ENCODE measurements at regions not wholly inside any gene's neighbourhood (a gene's known extent, or its start where the extent isn't known, plus 50 kb on each side); places are given as distances from the start of the nearest gene placed in this dataset.
"Not testable (repeated sequence)": the region's sequence is repeated elsewhere in the genome, so short reads cannot be mapped to it uniquely, and the experiment has no call there.

- DNase-seq, result no peak
Measured at GRCh38 chr2:217006217-217006616, 146.4 kb upstream of the TNP1 start.

DNA sequence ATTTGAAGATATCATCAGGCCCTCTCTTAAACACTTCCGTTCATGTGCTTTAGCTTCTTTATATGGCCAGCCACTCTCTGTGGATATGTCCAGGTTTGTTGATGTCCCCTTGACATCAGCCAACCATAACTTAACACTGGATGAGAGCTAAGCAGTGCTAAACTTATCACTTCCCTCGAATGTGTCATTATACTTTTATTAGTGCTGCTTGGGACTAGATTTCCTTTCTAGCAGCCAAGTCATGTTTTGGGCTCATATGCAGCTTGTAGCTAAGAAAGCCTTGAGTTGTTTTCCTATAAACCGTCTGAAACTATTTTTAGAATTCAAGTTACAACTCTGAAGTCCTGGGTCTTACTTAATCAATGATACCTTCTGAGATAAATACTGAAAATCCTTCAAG, 144.8 kb upstream of the TNP1 start:
- DNase-seq, result no peak

DNA sequence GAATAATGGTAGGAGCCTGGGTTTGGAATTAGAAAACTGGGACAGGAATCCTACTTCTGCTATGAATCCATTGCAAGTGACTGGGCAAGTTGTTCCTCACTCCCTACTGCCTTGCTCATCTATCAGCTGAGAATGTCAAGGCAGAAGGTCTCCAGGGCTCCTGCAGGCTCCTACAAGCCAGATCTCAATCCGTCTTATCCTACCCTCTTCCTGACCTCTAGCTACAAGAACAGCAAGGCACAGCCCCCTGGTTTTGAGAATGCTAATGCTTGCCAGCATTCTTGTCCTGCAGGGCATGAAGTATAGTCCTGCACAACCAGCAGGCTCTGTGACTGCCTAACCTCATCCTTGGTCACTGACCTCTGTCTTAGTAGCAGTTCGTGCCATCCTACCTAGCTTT, 141.9 kb upstream of the TNP1 start:
- no peak for DNase-seq

GRCh38 chr2:217000406-217000805, 140.5 kb upstream of the TNP1 start:
- no peak for DNase-seq

GRCh38 chr2:216996279-216996845, 136.5 kb upstream of the TNP1 start:
- DNase-seq, result no peak

DNA sequence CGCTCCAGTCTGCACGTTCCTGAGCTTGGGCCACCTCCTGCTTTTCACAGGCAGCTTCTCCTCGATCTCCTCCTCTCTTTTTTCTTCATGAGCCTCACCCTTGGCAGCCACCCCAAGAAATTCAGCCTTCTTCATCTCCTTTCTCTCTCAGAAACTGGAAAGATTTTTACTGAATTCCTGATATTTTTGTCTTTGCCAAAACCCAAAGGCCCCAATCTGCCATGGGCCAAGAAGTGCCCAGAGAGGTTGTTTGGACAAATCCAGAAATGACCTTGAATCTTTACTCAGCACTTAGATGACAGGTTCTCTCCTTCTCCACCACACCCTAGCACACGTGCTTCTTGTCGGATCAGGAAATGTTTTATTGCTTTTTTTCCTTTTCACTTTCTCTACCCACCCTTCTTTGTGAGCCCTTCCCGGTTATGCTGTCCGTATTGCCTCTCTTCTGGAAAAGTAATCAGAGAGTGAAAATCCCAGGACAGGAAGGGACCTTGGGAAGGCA, 134.5 kb upstream of the TNP1 start:
- DNase-seq, result no peak

GRCh38 chr2:216992056-216992675, 132.3 kb upstream of the TNP1 start:
- DNase-seq, result no peak

DNA sequence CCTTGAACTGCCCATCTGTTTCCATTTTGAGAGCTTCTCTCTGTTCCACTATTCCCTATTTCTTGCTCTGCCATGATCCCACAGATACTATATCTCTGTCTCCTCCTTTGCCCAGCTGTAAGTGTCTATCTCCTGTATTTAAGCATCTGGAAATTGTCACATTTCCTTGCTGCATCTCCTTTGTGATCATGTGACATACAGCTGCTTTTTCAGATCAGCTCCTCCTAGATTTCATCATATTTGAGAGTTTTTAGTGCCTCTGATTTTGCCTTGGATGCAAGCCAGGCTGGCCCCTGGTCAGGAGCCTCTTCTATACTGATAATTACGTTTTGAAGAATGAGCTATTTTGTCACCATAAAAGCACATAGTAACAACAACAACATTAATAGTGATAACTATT, 131.7 kb upstream of the TNP1 start:
- no peak for DNase-seq

GRCh38 chr2:216989340-216990129, 129.7 kb upstream of the TNP1 start:
- DNase-seq, result no peak

GRCh38 chr2:216987252-216987821, 127.5 kb upstream of the TNP1 start:
- no peak for DNase-seq

DNA sequence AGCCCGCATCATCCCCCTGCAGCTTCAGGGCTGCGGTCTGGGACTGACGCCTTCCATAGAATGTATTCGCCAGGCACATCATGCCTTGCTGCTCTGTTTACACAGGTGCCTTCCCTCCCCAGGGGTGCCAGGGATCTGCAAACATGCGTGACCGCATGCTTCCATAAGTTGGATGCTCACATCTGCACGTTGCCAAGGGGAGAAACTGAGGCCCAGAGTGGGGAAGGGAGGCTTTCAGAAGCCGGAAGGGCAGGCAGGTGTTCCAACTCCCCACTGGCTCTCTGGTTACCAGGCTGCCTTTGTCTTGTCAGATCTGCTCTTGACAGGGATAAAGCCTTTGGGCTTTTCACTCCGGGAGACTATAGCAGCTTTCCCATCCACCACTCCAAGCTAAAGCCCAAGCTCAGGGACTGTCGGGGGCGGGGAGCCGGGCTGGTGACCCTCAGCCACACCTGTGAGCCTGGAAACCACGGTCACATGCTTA, 125.8 kb upstream of the TNP1 start:
- no peak for DNase-seq

- DNase-seq, result no peak
Measured at GRCh38 chr2:216984937-216985336, 125.1 kb upstream of the TNP1 start.

GRCh38 chr2:216981951-216982350, 122.1 kb upstream of the TNP1 start:
- DNase-seq, result not testable (repeated sequence)

- DNase-seq, result not testable (repeated sequence)
Measured at GRCh38 chr2:216980510-216980909, 120.6 kb upstream of the TNP1 start.

- no peak for DNase-seq
Measured at GRCh38 chr2:216974321-216975302, 114.7 kb upstream of the TNP1 start.

- DNase-seq, result no peak
Measured at GRCh38 chr2:216971593-216971992, 111.7 kb upstream of the TNP1 start.

DNA sequence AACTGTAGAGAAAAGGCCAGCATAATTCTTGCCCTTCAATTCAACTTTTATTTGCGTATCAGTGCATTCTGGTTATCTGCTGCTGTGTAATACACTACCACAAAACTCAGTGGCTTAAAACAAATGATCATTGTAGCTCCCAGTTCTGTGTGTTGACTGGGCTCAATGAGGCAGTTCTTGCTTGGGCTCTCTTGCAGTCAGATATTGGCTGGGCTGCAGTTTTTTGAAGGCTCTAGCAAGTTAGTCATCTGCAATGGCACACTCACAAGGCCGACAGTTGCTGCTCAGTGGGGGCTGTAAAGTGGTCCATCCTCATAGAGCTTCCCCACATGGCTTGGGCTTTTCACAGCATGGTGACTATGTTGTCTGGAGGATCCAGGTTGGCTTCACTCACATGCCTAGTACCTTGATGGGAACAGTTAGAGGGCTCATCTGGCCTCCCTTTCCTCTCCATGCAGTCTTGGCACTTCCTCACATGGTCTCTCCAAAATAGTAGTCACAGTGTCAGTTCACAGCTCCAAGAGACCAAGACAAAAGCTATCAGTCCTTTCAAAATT, 110.6 kb upstream of the TNP1 start:
- DNase-seq, result no peak

- no peak for DNase-seq
Measured at GRCh38 chr2:216967889-216968288, 108.0 kb upstream of the TNP1 start.

- no peak for DNase-seq
Measured at GRCh38 chr2:216960671-216961268, 100.9 kb upstream of the TNP1 start.

DNA sequence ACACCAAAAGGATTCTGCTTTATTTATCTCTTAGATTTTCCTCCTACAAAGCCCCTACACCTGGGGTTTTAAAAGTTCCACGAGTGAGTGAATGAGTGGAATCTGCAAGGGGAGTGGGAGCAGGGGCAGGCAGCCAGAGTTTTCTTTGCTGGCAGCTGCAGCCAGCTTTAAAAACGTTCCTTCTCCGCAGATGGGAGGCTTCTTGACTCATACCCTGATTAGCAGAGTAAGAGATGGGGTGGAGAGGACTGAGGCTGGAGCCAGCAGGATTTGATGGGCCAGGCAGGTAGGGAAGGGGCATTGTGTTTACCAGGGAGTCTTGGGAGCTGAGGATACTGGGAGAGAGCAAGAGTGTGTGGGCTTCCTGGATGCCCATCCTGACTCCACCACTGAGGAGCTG, 99.6 kb upstream of the TNP1 start:
- no peak for DNase-seq

- DNase-seq, result no peak
Measured at GRCh38 chr2:216956820-216957493, 97.1 kb upstream of the TNP1 start.

Data from DMS 273 treated with DMSO at 0.1 percent for 48 hours (cell line).